Activated CD8-positive, alpha-beta T cell treated with anti-CD3 and anti-CD28 coated beads for 36 hours (primary cell): ENCODE measurements at regions not wholly inside any gene's neighbourhood (a gene's known extent, or its start where the extent isn't known, plus 50 kb on each side); places are given as distances from the start of the nearest gene placed in this dataset.

Experiments
- ATAC-seq: fragments of 200-7000 bp; cut with Tn5 transposase; one replicate; pipeline ENCODE4 v1.10.0; 2021; ENCODE audit warnings: mild to moderate bottlenecking, moderate library complexity
- CTCF ChIA-PET: fragments of 350-600 bp; sonication (Branson Sonifier 250); formaldehyde crosslinking; loops from one replicate; lab custom pipeline; 2021; ENCODE audit warnings: antibody characterized with exemption; lab: Charles Lee
- POLR2A ChIA-PET: fragments of 350-600 bp; sonication (Branson Sonifier 250); formaldehyde crosslinking; loops from one replicate; lab custom pipeline; 2021; ENCODE audit warnings: antibody characterized with exemption; lab: Charles Lee
- DNase-seq: peaks from one replicate; pipeline ENCODE4 v3.0.0-alpha.2; 2020
- H3K27ac Mint-ChIP-seq: one replicate; pipeline ENCODE4 v1.8.0; 2021; ENCODE audit warnings: mild to moderate bottlenecking, mixed read lengths
- H3K27me3 Mint-ChIP-seq: one replicate; pipeline ENCODE4 v1.8.0; 2021; ENCODE audit warnings: mixed read lengths
- H3K36me3 Mint-ChIP-seq: one replicate; pipeline ENCODE4 v1.8.0; 2021; ENCODE audit warnings: low read depth, mixed read lengths
- H3K4me1 Mint-ChIP-seq: one replicate; pipeline ENCODE4 v1.8.0; 2021; ENCODE audit warnings: low read depth, mixed read lengths
- H3K4me3 Mint-ChIP-seq: one replicate; pipeline ENCODE4 v1.8.0; 2021; ENCODE audit warnings: mild to moderate bottlenecking, moderate library complexity, mixed read lengths
- H3K9me3 Mint-ChIP-seq: one replicate; pipeline ENCODE4 v1.8.0; 2021; ENCODE audit warnings: mixed read lengths
- CTCF ChIP-seq: fragments of 200-600 bp; IDR thresholded peaks from one replicate; pipeline ENCODE4 v1.8.0; 2022; ENCODE audit warnings: antibody characterized with exemption, mild to moderate bottlenecking
- intact Hi-C: fragments of 100-400 bp; cut with micrococcal nuclease; formaldehyde crosslinking; loops from one replicate; pipeline ENCODE4 v1.10.0; 2022

GRCh38 chr3:186457236-186457635, 86.9 kb downstream of the CRYGS start:
- no peak for ATAC-seq
- H3K4me1 Mint-ChIP-seq = peaks cover 5% of the 10 kb centered on the region

GRCh38 chr3:186456731-186457191, 87.4 kb downstream of the CRYGS start:
- CTCF ChIA-PET = interaction anchor here (1.3 to 1.4 kb wide), 2 partner anchors 12 to 83 kb away, joined by 3 read pairs; no protein-coding TSS in a partner anchor
- H3K27ac Mint-ChIP-seq = no peak overlapping the region
- intact Hi-C loops = no loop called here

More at GRCh38 chr3:186457236-186457635, 86.9 kb downstream of the CRYGS start:
- H3K27me3 Mint-ChIP-seq = peaks cover 2% of the 10 kb centered on the region
- no peaks in the 10 kb centered on the region for H3K36me3 Mint-ChIP-seq
- no peak overlapping the region for H3K27ac Mint-ChIP-seq
- no peak for TF ChIP-seq CTCF
- intact Hi-C loops = no loop called here
- no peak for DNase-seq
- no peaks in the 10 kb centered on the region for H3K9me3 Mint-ChIP-seq
- ChIA-PET CTCF (interaction anchor here (1.3 to 1.4 kb wide), 2 partner anchors 11 to 83 kb away, joined by 3 read pairs; no protein-coding TSS in a partner anchor), POLR2A (no interaction called here)
- H3K4me3 Mint-ChIP-seq = no peak overlapping the region

GRCh38 chr3:186454881-186455703, 89.1 kb downstream of the CRYGS start:
- intact Hi-C loops = no loop called here
- peaks cover 2% of the 10 kb centered on the region for H3K27me3 Mint-ChIP-seq
- DNase-seq (no peak), ATAC-seq (no peak)
- no peaks in the 10 kb centered on the region for H3K9me3 Mint-ChIP-seq
- no peaks in the 10 kb centered on the region for H3K4me1 Mint-ChIP-seq
- no peaks in the 10 kb centered on the region for H3K36me3 Mint-ChIP-seq
- no peak overlapping the region for H3K27ac Mint-ChIP-seq
- POLR2A ChIA-PET = no interaction called here
- CTCF ChIA-PET = interaction anchor here (1.1 kb wide), 1 partner anchor 86 kb away, joined by 4 read pairs; no protein-coding TSS in a partner anchor
- no peak overlapping the region for H3K4me3 Mint-ChIP-seq
- TF ChIP-seq CTCF = no peak

More at GRCh38 chr3:186456731-186457191, 87.4 kb downstream of the CRYGS start:
- no peak for ATAC-seq
- POLR2A ChIA-PET = no interaction called here
- no peak for TF ChIP-seq CTCF
- Mint-ChIP-seq H3K9me3 (no peaks in the 10 kb centered on the region), H3K4me3 (no peak overlapping the region), H3K27me3 (peaks cover 2% of the 10 kb centered on the region), H3K36me3 (no peaks in the 10 kb centered on the region), H3K4me1 (peaks cover 5% of the 10 kb centered on the region)
- no peak for DNase-seq

GRCh38 chr3:186453531-186453930, 90.6 kb downstream of the CRYGS start:
- Mint-ChIP-seq H3K9me3 (no peaks in the 10 kb centered on the region), H3K4me1 (no peaks in the 10 kb centered on the region), H3K36me3 (no peaks in the 10 kb centered on the region), H3K27me3 (peaks cover 2% of the 10 kb centered on the region), H3K4me3 (no peak overlapping the region), H3K27ac (no peak overlapping the region)
- ATAC-seq (no peak), DNase-seq (no peak)
- intact Hi-C loops = no loop called here
- ChIA-PET CTCF (no interaction called here), POLR2A (no interaction called here)
- no peak for TF ChIP-seq CTCF

- Mint-ChIP-seq H3K27ac (no peak overlapping the region), H3K4me1 (no peaks in the 10 kb centered on the region), H3K36me3 (no peaks in the 10 kb centered on the region), H3K9me3 (no peaks in the 10 kb centered on the region), H3K4me3 (no peak overlapping the region), H3K27me3 (no peaks in the 10 kb centered on the region)
- ChIA-PET CTCF (no interaction called here), POLR2A (no interaction called here)
- ATAC-seq (no peak), DNase-seq (no peak)
- intact Hi-C loops = no loop called here
- no peak for TF ChIP-seq CTCF
Observed at GRCh38 chr3:186452517-186452916, 90.5 kb upstream of the DGKG start.
